Stimulated activated CD4-positive, alpha-beta T cell treated with anti-CD3 and anti-CD28 coated beads, Interleukin-12 subunit alpha, Interleukin-12 subunit beta, amount 100 ng/mL, for 48 hours (primary cell): ENCODE measurements at regions not wholly inside any gene's neighbourhood (a gene's known extent, or its start where the extent isn't known, plus 50 kb on each side); places are given as distances from the start of the nearest gene placed in this dataset.

Source experiments
- DNase-seq, 3 donors: peaks; one replicate each; pipeline ENCODE4 v3.0.0-alpha.2; 2020; ENCODE audit warnings: low read depth in 2 of 3, low spot score in 1 of 3

GRCh38 chr22:23415490-23415851 lies 164.6 kb downstream of the IGLL1 start:
- DNase-seq, result no peak

GRCh38 chr22:23414727-23415489 lies 165.2 kb downstream of the IGLL1 start:
- no peak for DNase-seq

- no peak for DNase-seq
Observed at GRCh38 chr22:23411739-23412138, 168.4 kb downstream of the IGLL1 start.

- no peak for DNase-seq
Observed at GRCh38 chr22:23410411-23410810, 169.7 kb downstream of the IGLL1 start.

- DNase-seq, result no peak
Observed at GRCh38 chr22:23409976-23410375, 170.1 kb downstream of the IGLL1 start.

GRCh38 chr22:23408321-23408720 lies 171.8 kb downstream of the IGLL1 start:
- no peak for DNase-seq

GRCh38 chr22:23405366-23405851 lies 174.7 kb downstream of the IGLL1 start:
- no peak for DNase-seq

GRCh38 chr22:23404689-23405365 lies 175.3 kb downstream of the IGLL1 start:
- DNase-seq, result no peak

- no peak for DNase-seq
Observed at GRCh38 chr22:23403720-23404688, 176.1 kb downstream of the IGLL1 start.

- DNase-seq, result no peak
Observed at GRCh38 chr22:23403152-23403719, 176.9 kb downstream of the IGLL1 start.

GRCh38 chr22:23402275-23403151 lies 177.6 kb downstream of the IGLL1 start:
- DNase-seq, result peak; percentile 25 to 43 (median 35)

GRCh38 chr22:23401910-23402274 lies 178.2 kb downstream of the IGLL1 start:
- DNase-seq, result no peak

- DNase-seq, result no peak
Observed at GRCh38 chr22:23401111-23401909, 178.8 kb downstream of the IGLL1 start.

GRCh38 chr22:23400286-23400981 lies 179.7 kb downstream of the IGLL1 start:
- no peak for DNase-seq

- no peak for DNase-seq
Observed at GRCh38 chr22:23399367-23400285, 180.5 kb downstream of the IGLL1 start.

GRCh38 chr22:23398701-23399366 lies 181.3 kb downstream of the IGLL1 start:
- no peak for DNase-seq
